GM19452 (cell line): ENCODE measurements at regions not wholly inside any gene's neighbourhood (a gene's known extent, or its start where the extent isn't known, plus 50 kb on each side); places are given as distances from the start of the nearest gene placed in this dataset.
"Not testable (repeated sequence)": the region's sequence is repeated elsewhere in the genome, so short reads cannot be mapped to it uniquely, and the experiment has no call there.

Source experiments
- ATAC-seq: cut with Tn5 transposase; IDR thresholded peaks from one replicate; pipeline ENCODE4 v1.9.1; 2021; ENCODE audit not compliant: unreplicated experiment

DNA sequence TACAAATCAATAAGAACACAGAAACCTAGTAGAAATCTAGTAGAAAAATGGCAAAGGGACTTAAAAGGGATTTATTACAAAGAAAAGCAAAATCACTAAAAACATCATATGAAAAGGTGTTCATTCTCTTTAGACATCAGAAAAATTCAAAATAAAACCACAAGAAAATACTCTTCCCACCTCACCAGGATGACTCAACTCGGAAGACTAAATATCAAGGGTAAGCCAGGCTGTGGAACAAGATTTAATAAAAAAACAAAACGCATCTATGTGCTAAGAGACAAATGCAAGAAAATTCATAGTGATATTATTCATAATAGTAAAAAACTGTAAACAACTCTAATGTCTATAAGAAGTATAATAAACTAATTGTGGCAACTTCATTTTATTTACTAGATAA, 181.6 kb upstream of the GHR start:
- ATAC-seq = no peak

DNA sequence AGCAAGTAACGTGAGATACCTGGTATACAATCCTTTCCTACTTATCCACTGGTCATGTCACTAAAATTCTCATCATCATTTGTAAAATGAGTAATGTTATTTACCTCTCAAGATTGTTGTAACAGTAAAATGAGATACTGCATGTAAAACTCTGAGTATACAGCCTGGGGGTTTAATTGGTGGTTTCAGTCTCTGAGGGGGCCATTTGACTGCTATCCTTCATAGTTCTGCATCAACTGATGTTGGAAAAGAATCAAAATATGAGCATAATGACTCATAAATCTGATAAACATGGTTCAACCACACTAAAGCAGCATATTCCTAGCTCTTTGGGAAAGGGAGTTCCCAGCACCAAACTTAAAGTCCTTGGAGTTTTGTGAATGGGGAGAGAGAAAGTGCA, 181.0 kb upstream of the GHR start:
- no peak for ATAC-seq

DNA sequence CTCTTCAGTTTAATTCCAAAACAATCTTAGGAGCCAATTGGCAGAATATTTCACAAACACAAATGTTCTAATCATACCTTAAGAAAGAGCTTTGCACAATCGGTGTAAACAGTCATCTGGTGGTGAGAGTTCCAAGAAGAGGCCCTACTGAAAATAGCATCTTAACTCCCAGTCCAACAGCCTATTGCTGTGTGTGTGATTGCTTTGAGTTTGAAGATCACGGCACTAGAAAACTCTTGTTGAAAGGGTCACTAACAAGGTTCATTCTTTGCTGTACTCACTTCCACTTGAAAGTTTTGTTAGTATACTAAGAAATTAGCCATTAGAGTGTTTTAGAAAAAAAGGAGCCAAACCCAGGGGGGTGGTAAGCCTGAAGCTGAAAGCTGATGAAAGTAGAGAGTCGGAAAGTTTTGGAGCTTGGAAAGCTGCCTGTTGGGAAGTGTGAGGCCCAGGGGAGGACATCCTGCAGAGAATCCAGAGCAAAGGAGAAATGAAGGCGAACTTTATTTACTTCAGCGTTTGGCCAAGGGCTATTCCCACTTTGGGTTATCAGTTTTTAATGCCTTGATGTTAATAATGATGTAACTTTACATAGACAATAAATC, 180.3 kb upstream of the GHR start:
- ATAC-seq = no peak

DNA sequence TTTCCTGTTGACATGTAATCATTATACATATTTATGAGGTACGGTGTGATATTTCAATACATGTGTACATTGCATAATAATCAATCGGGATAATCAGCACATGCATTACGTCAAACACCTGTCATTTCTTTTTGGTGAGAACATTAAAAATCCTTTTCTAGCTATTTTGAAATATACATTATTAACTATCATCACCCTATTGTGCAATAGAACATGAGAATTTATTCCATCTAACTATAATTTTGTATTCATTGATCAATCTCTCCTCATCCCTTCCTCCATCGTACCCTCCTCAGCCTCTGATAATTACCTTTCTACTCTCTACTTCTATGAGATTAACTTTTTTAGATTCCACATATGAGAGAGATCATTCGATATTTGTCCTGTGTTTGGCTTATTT, 170.9 kb upstream of the GHR start:
- no peak for ATAC-seq

DNA sequence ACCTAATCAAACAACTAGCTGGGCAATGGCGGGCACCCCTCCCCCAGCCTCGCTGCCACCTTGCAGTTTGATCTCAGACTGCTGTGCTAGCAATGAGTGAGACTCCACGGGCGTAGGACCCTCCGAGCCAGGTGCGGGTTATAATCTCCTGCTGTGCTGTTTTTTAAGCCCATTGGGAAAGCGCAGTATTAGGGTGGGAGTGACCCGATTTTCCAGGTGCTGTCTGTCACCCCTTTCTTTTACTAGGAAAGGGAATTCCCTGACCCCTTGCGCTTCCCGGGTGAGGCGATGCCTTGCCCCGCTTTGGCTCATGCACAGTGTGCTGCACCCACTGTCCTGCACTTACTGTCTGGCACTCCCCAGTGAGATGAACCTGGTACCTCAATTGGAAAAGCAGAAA, 163.3 kb upstream of the GHR start:
- not testable (repeated sequence) for ATAC-seq

DNA sequence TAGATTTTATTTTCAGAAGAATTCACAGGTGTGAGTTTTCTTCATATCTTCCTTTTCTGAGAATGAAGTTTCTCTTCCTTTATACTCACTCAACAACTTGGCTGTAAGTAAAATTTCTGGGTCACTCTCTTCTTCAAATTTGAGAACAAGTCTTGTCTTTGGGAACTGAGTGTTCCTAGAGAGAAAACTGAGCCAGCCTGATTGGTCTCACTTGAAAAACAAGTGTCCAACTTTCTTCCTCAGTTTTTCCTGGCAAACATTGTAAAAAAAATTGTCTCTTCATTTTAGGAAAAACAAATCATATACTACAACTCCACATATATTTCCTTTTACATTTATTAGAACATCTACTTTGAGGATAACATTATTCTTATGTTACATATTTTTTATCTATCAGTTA, 156.1 kb upstream of the GHR start:
- no peak for ATAC-seq

DNA sequence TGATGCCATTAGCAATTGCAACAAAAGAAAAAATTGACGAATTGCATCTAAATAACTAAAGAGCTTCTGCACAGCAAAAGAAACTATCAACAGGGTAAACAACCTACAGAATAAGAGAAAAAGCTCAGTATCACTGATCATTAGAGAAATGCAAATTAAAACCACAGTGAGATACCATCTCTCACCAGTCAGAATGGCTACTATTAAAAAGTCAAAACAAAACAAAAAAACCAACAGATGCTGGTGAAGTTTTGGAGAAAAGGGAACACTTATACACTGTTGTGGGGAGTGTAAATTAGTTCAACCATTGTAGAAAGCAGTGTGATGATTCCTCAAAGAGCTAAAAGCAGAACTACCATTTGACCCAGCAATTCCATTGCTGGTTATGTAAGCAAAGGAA, 155.1 kb upstream of the GHR start:
- ATAC-seq = not testable (repeated sequence)

DNA sequence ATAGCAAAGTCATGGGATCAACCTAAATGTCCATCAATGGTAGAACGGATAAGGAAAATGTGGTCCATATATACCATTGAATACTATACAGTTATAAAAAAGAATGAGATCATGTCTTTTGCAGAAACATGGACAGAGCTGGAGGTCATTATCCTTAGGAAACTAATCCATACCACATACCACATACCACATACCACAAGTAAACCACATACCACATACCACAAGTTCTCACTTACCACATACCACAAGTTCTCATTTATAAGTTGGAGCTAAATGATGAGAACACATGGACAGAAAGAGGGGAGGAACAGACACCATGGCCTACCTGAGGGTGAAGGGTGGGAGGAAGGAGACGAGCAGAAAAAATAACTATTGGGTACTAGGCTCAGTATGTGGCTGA, 154.6 kb upstream of the GHR start:
- no peak for ATAC-seq

DNA sequence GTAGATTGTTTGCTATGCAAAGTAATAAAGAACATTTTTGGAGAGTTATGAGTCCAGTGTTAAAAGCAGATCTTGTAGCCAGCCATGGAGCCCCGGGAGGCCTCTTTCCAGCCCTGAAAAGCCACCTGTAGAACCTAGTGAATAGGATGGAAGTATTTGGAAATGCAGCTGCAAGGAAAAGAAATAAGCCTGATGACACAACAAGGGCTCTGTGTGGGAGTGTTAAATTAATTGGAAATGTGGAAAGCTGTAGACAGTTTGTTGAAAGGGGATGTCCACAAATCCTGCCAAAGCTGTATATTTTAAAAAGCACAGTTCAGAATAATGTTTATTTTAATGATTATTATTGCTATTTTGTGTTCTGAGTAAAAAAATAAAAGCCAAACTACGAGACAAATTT, 152.5 kb upstream of the GHR start:
- no peak for ATAC-seq

DNA sequence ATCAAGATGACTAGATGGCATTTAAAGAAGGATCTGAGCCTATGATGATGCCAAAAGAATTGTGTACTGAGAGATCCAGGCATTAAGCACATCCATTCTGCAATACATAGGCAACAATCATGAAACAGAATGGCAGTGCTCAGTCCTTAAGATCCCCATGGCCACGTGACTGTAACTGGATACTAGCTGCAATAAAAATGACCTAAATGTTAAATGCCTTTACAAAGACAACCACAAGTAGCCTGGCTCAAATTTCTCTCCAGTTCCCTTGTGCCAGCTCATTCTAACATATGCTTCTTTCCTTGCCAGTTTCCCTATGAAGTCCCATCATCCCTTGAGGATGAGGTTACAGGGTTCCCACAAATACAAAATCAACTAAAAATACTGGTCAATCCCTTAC, 148.3 kb upstream of the GHR start:
- ATAC-seq = no peak

DNA sequence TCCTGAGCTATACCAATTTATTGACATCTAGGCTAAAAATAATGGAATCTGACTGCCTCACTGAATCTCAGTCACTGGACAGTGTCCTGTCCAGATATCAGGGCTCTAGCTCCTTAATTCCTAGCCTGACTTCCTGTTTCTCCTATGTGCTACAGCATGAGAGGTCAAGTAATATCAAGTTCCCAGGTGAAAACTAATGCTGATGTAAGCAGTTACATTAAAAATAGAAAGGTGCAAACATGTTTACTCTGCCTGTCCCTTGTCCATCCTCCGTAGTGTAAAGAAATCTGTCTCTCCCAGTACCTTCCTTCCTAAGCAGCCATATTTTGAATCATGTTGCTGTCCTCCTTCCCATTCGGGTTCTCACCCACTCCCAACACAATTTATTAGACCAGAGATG, 145.9 kb upstream of the GHR start:
- no peak for ATAC-seq

DNA sequence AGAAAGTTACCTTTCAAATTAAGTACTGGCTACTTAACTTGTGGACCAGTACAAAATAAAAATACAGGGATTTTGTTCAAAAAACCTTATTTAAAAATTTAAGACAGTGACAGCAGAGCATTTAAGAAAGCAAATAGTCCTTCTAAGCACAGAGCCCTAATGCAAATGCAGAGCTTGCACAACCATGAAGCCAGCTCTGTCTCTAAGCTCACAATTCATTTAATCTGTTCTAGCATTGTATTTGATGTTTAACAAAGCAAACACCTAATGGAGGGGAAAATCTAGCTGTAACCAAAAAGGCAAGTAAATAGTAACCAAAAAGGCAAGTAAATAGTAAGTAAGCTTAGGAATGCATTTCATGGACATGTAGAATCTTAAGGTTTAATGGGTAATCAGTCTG, 138.7 kb upstream of the GHR start:
- ATAC-seq = no peak

DNA sequence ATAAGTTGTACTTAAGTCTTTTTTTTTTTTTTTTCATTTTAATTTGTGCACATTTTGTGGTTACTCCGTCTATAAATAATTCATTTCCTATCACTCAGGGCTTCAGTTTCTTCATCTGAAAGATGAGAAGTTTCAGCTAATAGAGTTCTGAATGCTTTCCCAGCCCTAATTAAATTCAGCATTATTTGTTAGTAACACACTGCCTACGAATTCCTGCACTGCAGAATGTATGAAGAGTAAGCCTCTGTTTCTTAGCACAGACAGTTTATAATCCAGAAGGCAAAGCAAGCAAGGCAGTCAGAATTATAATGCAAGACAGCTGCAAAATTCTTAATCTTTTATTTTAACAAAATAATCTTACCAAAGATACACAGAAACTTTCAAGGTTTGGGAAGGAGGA, 138.0 kb upstream of the GHR start:
- ATAC-seq = no peak

DNA sequence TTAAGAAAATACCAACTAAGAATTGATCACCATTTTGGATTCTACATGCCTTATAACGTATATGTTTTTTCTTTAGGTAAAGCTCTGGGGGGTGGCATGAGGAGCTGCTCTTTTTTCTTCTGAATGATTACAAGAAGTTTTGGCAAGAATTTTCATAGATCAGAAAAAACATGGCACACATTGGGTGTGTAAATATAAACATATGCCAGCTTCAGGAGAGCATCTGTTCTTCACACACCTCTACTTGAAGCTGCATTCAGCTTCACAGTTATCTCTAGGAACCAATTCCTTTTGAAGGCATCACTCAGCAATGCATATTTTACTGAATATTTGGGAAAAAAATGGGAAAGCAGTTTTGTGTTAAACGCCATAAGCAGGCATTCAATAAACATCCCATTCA, 122.7 kb upstream of the GHR start:
- ATAC-seq = no peak

DNA sequence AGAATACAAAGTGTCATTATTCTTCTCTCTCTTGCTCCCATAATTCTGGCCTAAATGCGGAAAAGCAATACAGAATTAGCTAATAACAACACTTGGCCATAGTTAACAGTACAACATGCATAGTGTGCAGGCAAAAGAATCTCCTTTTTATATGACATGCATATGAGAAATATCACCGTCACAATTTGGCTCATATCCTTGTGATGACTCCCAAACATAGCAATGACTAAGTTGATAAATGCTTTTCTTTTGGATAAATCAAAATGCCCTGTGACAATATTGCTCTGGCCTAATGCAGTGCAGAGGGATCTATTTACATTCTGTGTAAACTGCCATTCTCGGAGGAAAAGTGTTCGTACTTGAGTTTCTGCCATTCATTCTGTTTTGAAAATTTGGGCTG, 121.9 kb upstream of the GHR start:
- no peak for ATAC-seq

DNA sequence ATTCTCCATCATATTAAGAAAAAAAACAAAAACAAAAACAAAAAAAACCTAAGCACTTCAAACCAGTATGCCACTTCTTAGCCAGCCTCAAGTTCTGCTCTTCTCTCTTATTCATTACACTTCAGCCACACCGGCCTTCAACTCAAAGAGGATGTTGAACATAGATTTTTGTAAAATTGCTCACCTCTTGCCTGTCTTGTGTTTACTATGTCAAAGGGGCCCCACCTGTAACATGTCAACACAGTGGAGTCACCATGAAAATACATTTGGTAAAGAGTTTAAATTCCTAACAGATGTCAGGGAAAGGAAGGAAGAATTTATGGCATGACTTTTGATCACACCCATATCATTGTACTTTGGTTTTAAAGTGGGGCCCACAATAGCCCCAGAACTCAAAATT, 121.1 kb upstream of the GHR start:
- no peak for ATAC-seq

DNA sequence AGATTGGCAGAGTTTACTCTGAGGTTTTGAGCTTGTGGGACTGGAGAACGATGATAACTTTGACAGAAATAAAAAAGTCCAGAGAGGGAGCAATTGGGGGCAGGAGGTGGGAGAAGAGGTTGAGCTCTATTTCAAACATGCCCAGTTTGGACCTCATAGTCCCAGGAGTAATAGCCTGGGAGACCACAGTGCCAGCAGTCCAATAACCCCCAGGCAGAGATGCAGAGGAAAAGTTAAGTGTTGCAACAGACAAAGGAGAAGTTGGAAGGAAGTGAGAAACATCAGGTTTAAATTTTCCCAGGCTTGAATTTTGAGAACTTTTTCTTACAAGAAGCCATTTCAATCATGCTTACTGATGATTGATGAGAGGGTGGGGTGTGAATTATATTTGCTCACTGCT, 117.0 kb upstream of the GHR start:
- ATAC-seq = no peak

DNA sequence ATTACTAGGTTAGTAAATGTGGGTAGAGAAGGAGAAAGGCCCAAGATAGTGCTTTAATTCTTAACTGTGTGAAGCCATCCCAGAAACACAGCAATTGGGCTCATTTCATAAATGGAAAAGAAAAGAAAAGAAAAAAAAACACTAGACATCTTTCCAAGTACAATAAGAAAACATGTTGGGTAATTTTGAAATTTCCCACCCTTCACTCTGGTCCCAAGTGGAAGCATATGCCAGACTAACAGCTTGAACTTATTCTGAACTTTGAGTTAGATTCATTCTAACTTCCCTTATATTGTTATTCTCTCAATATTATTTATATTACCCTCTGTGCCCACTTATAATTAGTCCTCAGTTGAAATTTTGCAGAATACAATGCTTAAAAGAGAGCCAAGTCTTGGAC, 113.4 kb upstream of the GHR start:
- ATAC-seq = no peak

DNA sequence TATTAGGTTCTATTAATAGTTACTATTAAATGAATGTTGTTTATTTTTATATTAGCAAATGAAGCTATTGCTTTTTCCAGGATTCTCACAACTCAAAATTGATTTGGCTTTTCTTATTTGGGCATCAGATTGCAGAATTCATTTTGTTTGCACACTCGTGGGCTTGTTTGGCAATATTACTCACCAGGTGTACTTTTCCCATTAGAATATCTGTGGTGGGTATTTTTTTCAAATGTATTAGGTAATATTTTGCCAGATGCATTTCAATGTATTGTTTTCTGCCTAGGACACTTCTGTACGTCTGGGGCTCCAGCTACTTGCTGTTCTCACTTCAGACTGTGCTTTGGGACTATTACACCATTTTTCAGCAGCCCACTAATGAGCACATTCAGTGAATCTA, 108.0 kb upstream of the GHR start:
- ATAC-seq = no peak

DNA sequence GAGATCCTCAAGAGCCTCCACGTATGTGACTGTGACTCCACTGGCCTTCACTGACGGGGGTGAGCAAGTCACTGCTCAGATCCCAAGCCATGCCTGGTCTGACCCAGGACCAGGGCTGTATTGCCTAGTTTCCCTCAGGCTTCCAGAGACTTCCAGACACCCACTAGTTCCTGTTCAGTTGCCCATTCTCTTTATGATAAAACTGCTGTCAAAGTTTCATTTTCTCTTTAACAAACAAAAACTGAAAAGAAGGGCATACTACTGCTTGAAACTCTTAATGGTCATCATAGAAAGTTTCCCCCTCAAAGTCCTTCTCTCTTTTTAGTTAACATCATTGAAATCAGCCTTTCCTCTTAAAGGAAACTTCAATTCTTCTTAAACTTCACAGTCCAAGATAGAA, 105.7 kb upstream of the GHR start:
- no peak for ATAC-seq

DNA sequence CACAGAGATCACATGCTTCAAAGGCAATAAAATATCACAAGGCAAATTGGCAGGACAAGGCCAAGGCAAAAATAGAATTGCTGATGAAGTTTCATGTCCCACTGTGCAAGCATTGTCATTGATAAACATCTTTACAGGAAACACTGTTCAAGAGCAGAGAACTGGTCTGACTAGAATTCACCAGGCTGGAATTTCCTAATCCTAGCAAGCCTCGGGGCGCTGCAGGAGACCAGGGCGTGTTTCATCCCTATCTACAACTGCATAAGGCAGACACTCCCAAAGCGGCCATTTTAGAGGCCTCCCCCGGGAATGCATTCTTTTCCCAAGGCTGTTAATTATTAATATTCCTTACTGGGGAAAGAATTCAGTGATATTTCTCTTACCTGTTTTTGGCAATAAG, 103.7 kb upstream of the GHR start:
- not testable (repeated sequence) for ATAC-seq

DNA sequence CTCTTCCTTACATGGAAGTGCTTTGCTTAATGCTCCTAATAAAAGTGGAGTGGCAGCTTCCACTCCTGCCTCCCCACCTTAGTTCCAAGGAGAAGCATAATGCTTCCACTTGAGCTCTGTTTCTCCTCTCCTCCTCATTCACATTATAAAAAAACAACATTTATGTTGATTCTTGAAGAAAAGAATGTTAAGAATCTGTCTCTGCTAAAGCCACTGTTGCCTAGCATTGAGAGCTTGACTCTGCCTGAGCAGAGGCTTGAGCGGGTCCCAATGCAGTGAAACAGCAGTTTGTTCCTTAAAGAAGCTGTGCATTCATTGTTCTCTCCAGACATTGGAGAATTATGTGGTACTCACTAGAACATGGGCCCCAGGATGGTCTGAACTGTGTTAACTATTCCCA, 101.5 kb upstream of the GHR start:
- ATAC-seq = no peak

DNA sequence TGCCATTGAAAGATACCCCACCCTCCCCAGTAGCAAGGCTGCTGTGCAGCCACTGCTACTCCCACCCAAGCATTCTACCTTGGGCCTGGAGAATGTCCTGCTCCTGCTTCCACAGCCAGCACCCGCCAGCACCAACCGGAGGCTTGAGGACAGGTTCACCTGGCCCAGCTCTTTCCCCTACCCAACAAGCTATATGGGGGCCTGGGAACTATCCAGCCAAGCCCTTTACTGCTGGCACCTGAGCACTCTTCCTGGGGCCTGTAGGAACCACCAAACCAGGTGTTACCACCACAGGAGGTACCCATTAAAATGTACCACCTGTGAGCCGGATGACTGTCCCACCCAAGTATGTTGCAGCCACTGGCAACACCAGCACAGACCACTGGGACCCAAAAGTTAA, 86.1 kb upstream of the GHR start:
- no peak for ATAC-seq

DNA sequence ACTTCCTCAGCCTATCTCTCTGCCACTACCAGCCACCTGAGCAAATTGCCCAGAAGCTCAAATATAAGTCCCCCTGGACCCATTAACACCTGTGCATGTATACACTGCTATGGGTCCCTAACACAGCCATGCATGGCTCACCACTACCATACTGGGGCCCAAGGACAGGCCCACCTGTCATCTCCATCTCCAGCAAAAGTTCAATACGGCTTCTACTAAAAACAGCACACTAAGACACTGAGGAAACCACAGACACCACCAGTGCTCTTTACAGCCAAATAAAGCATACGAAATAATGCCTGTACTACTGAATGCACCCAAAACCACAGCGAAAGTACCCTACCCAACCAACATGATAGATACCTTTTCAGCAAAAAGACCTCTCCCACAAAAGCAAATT, 85.6 kb upstream of the GHR start:
- ATAC-seq = no peak
